HG03060 (cell line): ENCODE measurements at regions not wholly inside any gene's neighbourhood (a gene's known extent, or its start where the extent isn't known, plus 50 kb on each side); places are given as distances from the start of the nearest gene placed in this dataset.

ENCODE experiments used
- ATAC-seq: cut with Tn5 transposase; IDR thresholded peaks from one replicate; pipeline ENCODE4 v1.9.1; 2021; ENCODE audit warnings: low read depth, moderate number of reproducible peaks; ENCODE audit not compliant: unreplicated experiment

GRCh38 chr10:131618587-131619267 is 282.1 kb upstream of the PPP2R2D start:
- ATAC-seq, result no peak

- no peak for ATAC-seq
Observed at GRCh38 chr10:131620314-131620713, 280.5 kb upstream of the PPP2R2D start.

- ATAC-seq, result no peak
Observed at GRCh38 chr10:131620904-131621303, 279.9 kb upstream of the PPP2R2D start.

GRCh38 chr10:131621784-131622624 is 278.8 kb upstream of the PPP2R2D start:
- no peak for ATAC-seq

- no peak for ATAC-seq
Observed at GRCh38 chr10:131625041-131625440, 275.8 kb upstream of the PPP2R2D start.

- ATAC-seq, result no peak
Observed at GRCh38 chr10:131626274-131626673, 274.5 kb upstream of the PPP2R2D start.

- ATAC-seq, result no peak
Observed at GRCh38 chr10:131629026-131629770, 271.6 kb upstream of the PPP2R2D start.

GRCh38 chr10:131630772-131631258 is 270.0 kb upstream of the PPP2R2D start:
- no peak for ATAC-seq

- ATAC-seq, result no peak
Observed at GRCh38 chr10:131631619-131632018, 269.2 kb upstream of the PPP2R2D start.

GRCh38 chr10:131635564-131636015 is 265.2 kb upstream of the PPP2R2D start:
- peak; percentile 43 for ATAC-seq

- ATAC-seq, result no peak
Observed at GRCh38 chr10:131636116-131636515, 264.7 kb upstream of the PPP2R2D start.

GRCh38 chr10:131636841-131637724 is 263.7 kb upstream of the PPP2R2D start:
- ATAC-seq, result no peak

GRCh38 chr10:131638049-131638879 is 262.5 kb upstream of the PPP2R2D start:
- ATAC-seq, result no peak

- ATAC-seq, result no peak
Observed at GRCh38 chr10:131638880-131639278, 261.9 kb upstream of the PPP2R2D start.

- ATAC-seq, result no peak
Observed at GRCh38 chr10:131640045-131640644, 260.7 kb upstream of the PPP2R2D start.

GRCh38 chr10:131641231-131641630 is 259.6 kb upstream of the PPP2R2D start:
- ATAC-seq, result peak; percentile 98

- no peak for ATAC-seq
Observed at GRCh38 chr10:131641898-131642297, 258.9 kb upstream of the PPP2R2D start.

GRCh38 chr10:131642966-131643365 is 257.8 kb upstream of the PPP2R2D start:
- ATAC-seq, result no peak

- ATAC-seq, result no peak
Observed at GRCh38 chr10:131644289-131644688, 256.5 kb upstream of the PPP2R2D start.
